Fibroblast of the aortic adventitia (primary cell): ENCODE measurements at regions not wholly inside any gene's neighbourhood (a gene's known extent, or its start where the extent isn't known, plus 50 kb on each side); places are given as distances from the start of the nearest gene placed in this dataset.

Experiments used
- DNase-seq: peaks from one replicate; pipeline ENCODE4 v3.0.0-alpha.2; 2010; ENCODE audit warnings: low read depth
- H3K4me3 ChIP-seq: 2 replicates; pipeline ENCODE4 v1.5.1; 2011; ENCODE audit warnings: low read depth, mild to moderate bottlenecking, control low read depth, low read length, moderate library complexity
- TF ChIP-seq, protein P1 (sequence below): IDR thresholded peaks from 2 replicates; pipeline ENCODE4 v1.5.1; 2011; ENCODE audit warnings: mild to moderate bottlenecking, low read length, control low read depth, inconsistent platforms; ENCODE audit not compliant: insufficient read depth

DNA sequence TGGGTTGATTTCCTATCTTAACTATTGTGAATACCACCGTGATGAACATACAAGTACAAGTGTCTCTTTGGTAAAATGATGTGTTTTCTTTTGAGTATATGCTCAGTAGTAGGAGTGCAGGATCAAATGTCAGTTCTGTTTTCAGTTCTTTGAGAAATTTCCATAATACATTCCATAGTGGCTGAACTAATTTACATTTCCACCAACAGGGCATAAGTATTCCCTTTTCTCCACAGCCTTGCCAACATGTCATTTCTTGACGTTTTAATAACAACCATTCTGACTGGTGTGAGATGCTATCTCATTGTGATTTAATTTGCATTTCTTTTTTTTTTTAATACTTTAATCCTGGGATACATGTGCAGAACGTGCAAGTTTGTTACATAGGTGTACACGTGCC is 268.8 kb downstream of the CENPW start:
- TF ChIP-seq, protein P1, sequence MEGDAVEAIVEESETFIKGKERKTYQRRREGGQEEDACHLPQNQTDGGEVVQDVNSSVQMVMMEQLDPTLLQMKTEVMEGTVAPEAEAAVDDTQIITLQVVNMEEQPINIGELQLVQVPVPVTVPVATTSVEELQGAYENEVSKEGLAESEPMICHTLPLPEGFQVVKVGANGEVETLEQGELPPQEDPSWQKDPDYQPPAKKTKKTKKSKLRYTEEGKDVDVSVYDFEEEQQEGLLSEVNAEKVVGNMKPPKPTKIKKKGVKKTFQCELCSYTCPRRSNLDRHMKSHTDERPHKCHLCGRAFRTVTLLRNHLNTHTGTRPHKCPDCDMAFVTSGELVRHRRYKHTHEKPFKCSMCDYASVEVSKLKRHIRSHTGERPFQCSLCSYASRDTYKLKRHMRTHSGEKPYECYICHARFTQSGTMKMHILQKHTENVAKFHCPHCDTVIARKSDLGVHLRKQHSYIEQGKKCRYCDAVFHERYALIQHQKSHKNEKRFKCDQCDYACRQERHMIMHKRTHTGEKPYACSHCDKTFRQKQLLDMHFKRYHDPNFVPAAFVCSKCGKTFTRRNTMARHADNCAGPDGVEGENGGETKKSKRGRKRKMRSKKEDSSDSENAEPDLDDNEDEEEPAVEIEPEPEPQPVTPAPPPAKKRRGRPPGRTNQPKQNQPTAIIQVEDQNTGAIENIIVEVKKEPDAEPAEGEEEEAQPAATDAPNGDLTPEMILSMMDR, result no peak
- H3K4me3 ChIP-seq, result no peak overlapping the region
- no peak for DNase-seq

DNA sequence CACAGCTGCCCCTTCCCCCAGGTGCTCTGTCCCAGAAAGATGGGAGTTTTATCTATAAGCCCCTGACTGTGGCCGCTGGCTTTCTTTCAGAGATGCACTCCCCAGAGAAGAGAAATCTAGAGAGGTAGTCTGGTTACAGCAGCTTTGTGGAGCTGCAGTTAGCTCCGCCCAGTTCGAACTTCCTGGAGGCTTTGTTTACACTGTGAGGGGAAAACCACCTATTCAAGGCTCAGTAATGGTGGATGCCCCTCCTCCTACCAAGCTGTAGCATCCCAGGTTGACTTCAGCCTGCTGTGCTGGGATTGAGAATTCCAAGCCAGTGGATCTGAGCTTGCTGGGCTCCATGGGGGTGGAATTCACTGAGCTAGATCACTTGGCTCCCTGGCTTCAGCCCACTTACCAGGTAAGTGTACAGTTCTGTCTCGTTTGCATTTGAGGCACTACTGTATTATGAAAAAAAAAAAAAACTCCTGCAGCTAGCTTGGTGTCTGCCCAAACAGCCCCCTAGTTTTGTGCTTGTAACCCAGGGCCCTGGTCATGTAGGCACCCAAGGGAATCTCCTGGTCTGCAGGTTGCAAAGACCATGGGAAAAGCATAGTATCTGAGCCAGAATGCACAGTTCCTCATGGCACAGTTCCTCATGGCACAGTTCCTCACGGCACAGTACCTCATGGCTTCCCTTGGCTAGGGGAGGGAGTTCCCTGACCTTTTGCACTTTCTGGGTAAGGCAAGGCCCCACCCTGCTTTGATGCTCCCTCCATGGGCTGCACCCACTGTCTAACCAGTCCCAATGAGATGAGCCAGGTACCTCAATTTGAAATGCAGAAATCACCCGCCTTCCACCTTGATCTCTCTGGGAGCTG is 275.0 kb downstream of the CENPW start:
- no peak for DNase-seq
- TF ChIP-seq, protein P1, result no peak
- H3K4me3 ChIP-seq, result no peak overlapping the region

DNA sequence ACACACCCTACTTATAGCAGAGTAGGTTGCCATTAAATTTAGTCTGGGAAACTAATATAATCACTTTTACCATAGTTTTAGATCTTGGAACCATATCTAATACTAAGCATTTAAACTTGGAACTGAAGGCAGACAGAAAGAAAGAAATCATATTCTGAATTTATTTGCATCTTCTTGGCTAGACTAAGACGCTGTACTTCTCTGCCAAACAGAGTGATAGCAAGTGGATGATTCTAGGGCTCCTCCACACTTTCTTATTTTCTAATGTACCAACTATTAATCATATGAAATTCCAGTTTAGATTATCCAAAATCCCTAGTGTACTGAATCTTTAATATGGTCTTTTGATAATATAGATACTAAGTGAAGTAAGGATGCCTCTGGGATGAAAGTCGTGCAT is 277.0 kb downstream of the CENPW start:
- H3K4me3 ChIP-seq, result no peak overlapping the region
- no peak for DNase-seq
- TF ChIP-seq, protein P1, result no peak

DNA sequence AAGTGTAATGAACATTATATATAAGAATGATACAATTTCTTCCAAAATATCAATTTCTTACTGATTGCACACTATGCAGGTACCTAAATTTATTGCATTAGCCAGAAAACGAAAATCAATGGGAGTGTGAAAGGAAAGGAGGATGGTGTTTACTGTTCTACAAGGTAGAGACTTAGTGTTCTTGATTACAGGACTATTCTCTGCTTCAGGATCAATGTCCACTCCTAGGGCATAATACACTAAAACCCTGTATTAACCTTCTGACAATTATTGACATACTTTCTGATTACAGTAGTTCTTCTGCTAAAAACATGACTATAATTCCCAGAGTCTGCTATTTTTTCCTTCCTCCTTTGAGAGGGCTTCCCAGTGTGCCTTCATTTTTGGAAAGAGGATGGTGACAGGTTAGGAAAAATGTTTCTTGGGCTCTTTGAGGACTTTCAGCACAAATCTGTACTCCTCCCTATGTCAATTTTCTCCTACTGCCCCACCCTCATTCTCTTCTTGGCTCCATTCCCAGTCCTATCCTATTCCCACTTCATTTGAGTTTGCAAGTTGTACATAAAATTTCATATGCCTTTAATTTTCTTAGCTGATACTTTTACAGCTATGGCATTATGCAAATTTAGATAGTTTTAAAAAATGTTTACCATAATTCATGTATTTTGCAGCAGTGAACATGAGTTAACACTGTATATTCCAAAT is 278.9 kb downstream of the CENPW start:
- H3K4me3 ChIP-seq, result no peak overlapping the region
- TF ChIP-seq, protein P1, result no peak
- DNase-seq, result no peak

DNA sequence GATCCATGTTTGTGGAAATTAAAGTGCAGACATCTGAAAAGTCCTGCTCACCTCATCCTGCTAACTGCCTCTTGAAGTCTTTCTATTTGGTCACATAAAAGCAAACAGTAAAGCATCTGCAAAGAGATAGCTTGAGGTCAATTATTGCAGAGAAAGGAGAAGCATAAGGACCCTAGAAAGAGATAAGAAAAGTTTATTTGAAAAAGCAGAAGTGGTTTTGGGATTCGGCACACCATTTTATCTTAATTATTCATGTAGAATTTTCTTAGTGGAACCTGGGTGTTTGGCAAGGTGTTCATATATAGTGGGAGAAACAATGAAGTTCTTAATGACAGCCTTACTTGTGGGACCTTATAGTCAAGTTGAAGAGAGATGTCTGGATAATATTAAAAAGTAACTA is 280.8 kb downstream of the CENPW start:
- no peak for DNase-seq
- TF ChIP-seq, protein P1, result no peak
- no peak overlapping the region for H3K4me3 ChIP-seq

DNA sequence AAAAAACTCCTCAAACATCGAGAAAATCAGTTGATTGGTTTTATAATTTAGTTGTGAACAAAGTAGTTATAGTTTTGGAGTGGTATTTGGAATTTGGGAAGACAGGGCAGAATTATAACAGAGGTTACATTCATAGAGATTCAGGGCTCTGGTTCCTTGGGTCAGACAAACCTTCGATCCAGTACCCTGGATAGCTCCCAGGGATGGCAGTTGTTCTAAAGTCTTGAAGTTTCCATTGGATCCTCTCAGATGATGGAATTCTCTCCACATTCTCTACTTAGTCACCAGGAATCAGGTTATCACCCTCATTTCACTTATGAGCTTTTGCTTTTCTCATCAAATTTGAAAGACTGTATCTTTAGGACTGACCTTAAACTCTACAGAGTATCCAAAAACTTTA is 285.1 kb downstream of the CENPW start:
- H3K4me3 ChIP-seq, result no peak overlapping the region
- DNase-seq, result peak; percentile 63
- TF ChIP-seq, protein P1, result no peak
